ENCODE measurements at regions not wholly inside any gene's neighbourhood (a gene's known extent, or its start where the extent isn't known, plus 50 kb on each side); places are given as distances from the start of the nearest gene placed in this dataset.

DNA sequence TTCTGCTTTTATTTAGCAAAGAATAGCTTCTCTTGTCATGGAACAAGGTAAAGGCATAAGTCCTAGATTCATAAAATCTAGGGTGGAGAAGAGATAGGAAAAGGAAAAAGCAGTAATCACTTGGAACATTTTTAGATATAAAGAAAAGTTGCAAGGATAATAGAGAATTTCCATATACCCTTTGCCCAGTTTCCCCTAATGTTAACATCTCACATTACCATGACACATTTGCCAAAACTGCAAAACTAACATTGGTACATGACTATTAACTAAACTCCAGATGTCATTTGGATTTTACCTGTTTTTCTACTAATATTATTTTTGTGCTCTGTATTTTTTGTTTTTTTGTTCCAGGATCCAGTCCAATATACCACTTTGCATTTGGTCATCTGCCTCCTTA, 265.1 kb downstream of the ETAA1 start:
- FAIRE-seq (no peak), DNase-seq (ENCODE audit: low read depth, low spot score) (no peak)
- Histone ChIP-seq H3K27me3 (ENCODE audit: control insufficient read depth in 2 of 2, insufficient read depth in 2 of 2, low read length in 2 of 2) (no peaks in the 10 kb centered on the region), H3K79me2 (ENCODE audit: control insufficient read depth, insufficient read depth, low read length) (no peaks in the 10 kb centered on the region), H2AFZ (ENCODE audit: low read depth, low read length) (no peak overlapping the region), H3K27ac (ENCODE audit: insufficient read depth, low read depth, low read length) (no peak overlapping the region), H3K4me1 (ENCODE audit: control insufficient read depth, extremely low read depth, insufficient read depth, low read length) (no peaks in the 10 kb centered on the region), H3K4me3 (replicated peaks in 1 of 3; ENCODE audit: insufficient read depth in 1 of 3, low read depth in 1 of 3, low read length in 3 of 3) (no peak overlapping the region), H3K9me3 (replicated peaks; ENCODE audit: control insufficient read depth, insufficient read depth, low read length) (no peaks in the 10 kb centered on the region), H3K9me1 (replicated peaks; ENCODE audit: control insufficient read depth, extremely low read depth, insufficient read depth, low read length) (no peaks in the 10 kb centered on the region), H3K9ac (replicated peaks; ENCODE audit: extremely low read depth, insufficient read depth, low read length) (no peak overlapping the region), H3K36me3 (ENCODE audit: control insufficient read depth in 2 of 2, extremely low read depth in 1 of 2, insufficient read depth in 2 of 2, low read length in 2 of 2) (no peaks in the 10 kb centered on the region), H3K4me2 (ENCODE audit: insufficient read depth, low read length) (no peak overlapping the region), H4K20me1 (replicated peaks; ENCODE audit: control insufficient read depth, extremely low read depth, insufficient read depth, low read length) (no peaks in the 10 kb centered on the region)
- intact Hi-C loops (cut with micrococcal nuclease) (no loop called here), dilution Hi-C loops (cut with MboI; ENCODE audit: extremely low pct_ligation_motif_present, low sequenced_read_pairs) (no loop called here)
- TF ChIP-seq EZH2 (IDR thresholded peaks at IDR 0.05; ENCODE audit: borderline replicate concordance, low read depth, low read length, severe bottlenecking) (no peak), GATA2 (IDR thresholded peaks at IDR 0.05; ENCODE audit: insufficient read depth, insufficient read length, low read depth, low read length) (no peak), POLR2AphosphoS5 (IDR thresholded peaks at IDR 0.05; ENCODE audit: insufficient read depth, low read depth, low read length) (no peak), JUN (IDR thresholded peaks at IDR 0.05; ENCODE audit: borderline replicate concordance, insufficient read depth, insufficient read length, low read depth) (no peak), MYC (IDR thresholded peaks at IDR 0.05; ENCODE audit: low read depth, low read length) (no peak), POLR2A (IDR thresholded peaks at IDR 0.05; ENCODE audit: low read depth, low read length) (no peak), FOS (IDR thresholded peaks at IDR 0.05; ENCODE audit: borderline replicate concordance, insufficient read depth, low read length) (no peak)
- TF ChIP-seq, protein P1, sequence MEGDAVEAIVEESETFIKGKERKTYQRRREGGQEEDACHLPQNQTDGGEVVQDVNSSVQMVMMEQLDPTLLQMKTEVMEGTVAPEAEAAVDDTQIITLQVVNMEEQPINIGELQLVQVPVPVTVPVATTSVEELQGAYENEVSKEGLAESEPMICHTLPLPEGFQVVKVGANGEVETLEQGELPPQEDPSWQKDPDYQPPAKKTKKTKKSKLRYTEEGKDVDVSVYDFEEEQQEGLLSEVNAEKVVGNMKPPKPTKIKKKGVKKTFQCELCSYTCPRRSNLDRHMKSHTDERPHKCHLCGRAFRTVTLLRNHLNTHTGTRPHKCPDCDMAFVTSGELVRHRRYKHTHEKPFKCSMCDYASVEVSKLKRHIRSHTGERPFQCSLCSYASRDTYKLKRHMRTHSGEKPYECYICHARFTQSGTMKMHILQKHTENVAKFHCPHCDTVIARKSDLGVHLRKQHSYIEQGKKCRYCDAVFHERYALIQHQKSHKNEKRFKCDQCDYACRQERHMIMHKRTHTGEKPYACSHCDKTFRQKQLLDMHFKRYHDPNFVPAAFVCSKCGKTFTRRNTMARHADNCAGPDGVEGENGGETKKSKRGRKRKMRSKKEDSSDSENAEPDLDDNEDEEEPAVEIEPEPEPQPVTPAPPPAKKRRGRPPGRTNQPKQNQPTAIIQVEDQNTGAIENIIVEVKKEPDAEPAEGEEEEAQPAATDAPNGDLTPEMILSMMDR (IDR thresholded peaks at IDR 0.05; ENCODE audit: extremely low read depth in 1 of 2, insufficient read depth in 1 of 2, low read depth in 1 of 2, low read length in 2 of 2) = no peak
- TF ChIP-seq, protein P2, sequence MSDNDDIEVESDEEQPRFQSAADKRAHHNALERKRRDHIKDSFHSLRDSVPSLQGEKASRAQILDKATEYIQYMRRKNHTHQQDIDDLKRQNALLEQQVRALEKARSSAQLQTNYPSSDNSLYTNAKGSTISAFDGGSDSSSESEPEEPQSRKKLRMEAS (IDR thresholded peaks at IDR 0.05; ENCODE audit: insufficient read depth, insufficient read length) = no peak
- no TSS peak for BruUV-seq (replicated peaks)
- POLR2A ChIA-PET = no interaction called here
- CTCF ChIA-PET = interaction anchor here (0.8 to 2.1 kb wide), 3 partner anchors 11 to 369 kb away, joined by 3 to 10 read pairs (median 3); no protein-coding TSS in a partner anchor
